C4-2B (cell line): ENCODE measurements at regions not wholly inside any gene's neighbourhood (a gene's known extent, or its start where the extent isn't known, plus 50 kb on each side); places are given as distances from the start of the nearest gene placed in this dataset.

ENCODE experiments used
- ZFX ChIP-seq: fragments of 450-650 bp; IDR thresholded peaks from 2 replicates; pipeline ENCODE4 v1.6.1; 2017
- TF ChIP-seq, protein P1 (sequence below): fragments of 450-650 bp; conservative IDR thresholded peaks from 2 replicates; pipeline ENCODE4 v1.5.1; 2017; ENCODE audit warnings: mild to moderate bottlenecking

DNA sequence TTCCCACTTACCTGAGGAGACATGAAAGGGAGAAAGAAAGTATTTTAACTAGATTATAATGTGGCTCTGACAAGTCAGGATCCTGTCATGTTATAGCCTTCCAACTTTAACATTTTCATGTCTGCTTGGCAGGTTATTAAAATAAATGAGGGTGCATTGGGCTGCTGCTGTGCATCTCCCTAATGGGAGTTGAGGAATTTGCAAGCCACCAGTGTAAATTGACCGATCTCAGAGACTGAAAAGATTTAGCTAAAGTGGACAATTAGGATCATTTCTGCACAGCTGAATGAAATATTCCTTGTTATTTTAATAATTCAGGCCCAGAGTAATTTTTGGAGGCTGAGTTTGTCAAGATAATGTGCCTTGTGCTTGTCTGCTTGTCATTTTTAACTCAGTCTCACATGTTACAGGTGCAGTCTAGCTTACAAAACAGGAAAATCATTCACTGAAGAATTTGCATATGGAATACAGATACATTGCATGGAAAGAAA is 366.3 kb upstream of the ADAMTS16 start:
- TF ChIP-seq, protein P1, sequence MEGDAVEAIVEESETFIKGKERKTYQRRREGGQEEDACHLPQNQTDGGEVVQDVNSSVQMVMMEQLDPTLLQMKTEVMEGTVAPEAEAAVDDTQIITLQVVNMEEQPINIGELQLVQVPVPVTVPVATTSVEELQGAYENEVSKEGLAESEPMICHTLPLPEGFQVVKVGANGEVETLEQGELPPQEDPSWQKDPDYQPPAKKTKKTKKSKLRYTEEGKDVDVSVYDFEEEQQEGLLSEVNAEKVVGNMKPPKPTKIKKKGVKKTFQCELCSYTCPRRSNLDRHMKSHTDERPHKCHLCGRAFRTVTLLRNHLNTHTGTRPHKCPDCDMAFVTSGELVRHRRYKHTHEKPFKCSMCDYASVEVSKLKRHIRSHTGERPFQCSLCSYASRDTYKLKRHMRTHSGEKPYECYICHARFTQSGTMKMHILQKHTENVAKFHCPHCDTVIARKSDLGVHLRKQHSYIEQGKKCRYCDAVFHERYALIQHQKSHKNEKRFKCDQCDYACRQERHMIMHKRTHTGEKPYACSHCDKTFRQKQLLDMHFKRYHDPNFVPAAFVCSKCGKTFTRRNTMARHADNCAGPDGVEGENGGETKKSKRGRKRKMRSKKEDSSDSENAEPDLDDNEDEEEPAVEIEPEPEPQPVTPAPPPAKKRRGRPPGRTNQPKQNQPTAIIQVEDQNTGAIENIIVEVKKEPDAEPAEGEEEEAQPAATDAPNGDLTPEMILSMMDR = no peak
- TF ChIP-seq ZFX = no peak
